Dedifferentiated amniotic fluid mesenchymal stem cell (primary cell): ENCODE measurements at regions not wholly inside any gene's neighbourhood (a gene's known extent, or its start where the extent isn't known, plus 50 kb on each side); places are given as distances from the start of the nearest gene placed in this dataset.
"Not testable (repeated sequence)": the region's sequence is repeated elsewhere in the genome, so short reads cannot be mapped to it uniquely, and the experiment has no call there.

Experiments used
- DNase-seq: peaks from one replicate; pipeline ENCODE4 v3.0.0-alpha.2; 2016; ENCODE audit errors: extremely low spot score

GRCh38 chr13:78540058-78540457 lies 63.3 kb downstream of the POU4F1 start:
- DNase-seq, result no peak

- DNase-seq, result not testable (repeated sequence)
These were observed 77.3 kb downstream of the POU4F1 start for GRCh38 chr13:78526044-78526443.

GRCh38 chr13:78524936-78525335 lies 78.4 kb downstream of the POU4F1 start:
- DNase-seq, result no peak

GRCh38 chr13:78521091-78521490 lies 82.3 kb downstream of the POU4F1 start:
- DNase-seq, result no peak

- no peak for DNase-seq
These were observed 82.9 kb downstream of the POU4F1 start for GRCh38 chr13:78520425-78520824.

GRCh38 chr13:78518482-78518881 lies 84.9 kb downstream of the POU4F1 start:
- DNase-seq, result not testable (repeated sequence)

GRCh38 chr13:78499802-78500201 lies 103.5 kb downstream of the POU4F1 start:
- no peak for DNase-seq

- DNase-seq, result no peak
These were observed 105.5 kb downstream of the POU4F1 start for GRCh38 chr13:78497702-78498355.

- no peak for DNase-seq
These were observed 111.4 kb downstream of the POU4F1 start for GRCh38 chr13:78491978-78492377.

- not testable (repeated sequence) for DNase-seq
These were observed 113.1 kb downstream of the POU4F1 start for GRCh38 chr13:78490225-78490624.

GRCh38 chr13:78487707-78488106 lies 115.6 kb downstream of the POU4F1 start:
- DNase-seq, result no peak

- DNase-seq, result no peak
These were observed 117.5 kb downstream of the POU4F1 start for GRCh38 chr13:78485803-78486202.

- DNase-seq, result no peak
These were observed 125.2 kb downstream of the POU4F1 start for GRCh38 chr13:78478183-78478582.

- no peak for DNase-seq
These were observed 126.4 kb downstream of the POU4F1 start for GRCh38 chr13:78476910-78477309.

GRCh38 chr13:78468621-78469020 lies 134.7 kb downstream of the POU4F1 start:
- no peak for DNase-seq

GRCh38 chr13:78465250-78465649 lies 138.1 kb downstream of the POU4F1 start:
- DNase-seq, result no peak

- DNase-seq, result no peak
These were observed 143.2 kb downstream of the POU4F1 start for GRCh38 chr13:78460176-78460575.

- DNase-seq, result no peak
These were observed 159.5 kb downstream of the POU4F1 start for GRCh38 chr13:78443839-78444238.

GRCh38 chr13:78437781-78438180 lies 165.6 kb downstream of the POU4F1 start:
- no peak for DNase-seq

GRCh38 chr13:78436311-78436710 lies 167.0 kb downstream of the POU4F1 start:
- DNase-seq, result no peak

- DNase-seq, result no peak
These were observed 172.0 kb downstream of the POU4F1 start for GRCh38 chr13:78431328-78431727.

- DNase-seq, result no peak
These were observed 172.5 kb downstream of the POU4F1 start for GRCh38 chr13:78430811-78431210.

GRCh38 chr13:78430166-78430791 lies 173.1 kb downstream of the POU4F1 start:
- DNase-seq, result no peak

GRCh38 chr13:78428646-78429045 lies 174.7 kb downstream of the POU4F1 start:
- DNase-seq, result no peak
